A673 (cell line): ENCODE measurements at regions not wholly inside any gene's neighbourhood (a gene's known extent, or its start where the extent isn't known, plus 50 kb on each side); places are given as distances from the start of the nearest gene placed in this dataset.

Experiments used
- EZH2 ChIP-seq: fragments of 200-600 bp; sonication (generic); IDR thresholded peaks from 2 replicates; pipeline ENCODE4 v1.6.1; 2017; ENCODE audit warnings: borderline replicate concordance, low read depth, mild to moderate bottlenecking, mixed read lengths, antibody characterized with exemption, low read length; ENCODE audit not compliant: poor library complexity, severe bottlenecking
- TF ChIP-seq, protein P1 (sequence below): fragments of 300-800, 200-600 bp; sonication (generic); conservative IDR thresholded peaks from 2 replicates; pipeline ENCODE4 v1.5.1; 2017; ENCODE audit warnings: low read depth, mild to moderate bottlenecking, antibody characterized with exemption, low read length, moderate library complexity, mixed read lengths

DNA sequence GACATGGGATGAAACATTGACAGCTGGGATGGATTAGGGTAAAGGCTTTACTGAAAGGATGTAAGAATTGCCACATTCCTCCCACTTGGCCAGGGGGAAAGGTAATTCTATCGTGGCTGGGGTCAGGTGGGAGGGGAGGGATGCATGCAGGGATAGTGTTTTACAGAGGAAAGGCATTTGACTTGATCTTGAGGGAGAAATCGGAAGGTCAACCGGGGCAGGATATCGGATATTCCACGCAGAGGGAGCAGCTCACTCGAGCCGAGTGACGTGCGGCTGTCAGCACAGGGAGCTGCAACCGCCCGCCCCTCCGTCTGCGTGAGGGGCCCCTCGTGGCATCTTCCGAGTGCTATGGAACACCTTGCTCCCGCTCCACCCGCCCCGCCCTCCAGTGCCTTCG is 63.4 kb upstream of the ADAMTS2 start:
- TF ChIP-seq, protein P1, sequence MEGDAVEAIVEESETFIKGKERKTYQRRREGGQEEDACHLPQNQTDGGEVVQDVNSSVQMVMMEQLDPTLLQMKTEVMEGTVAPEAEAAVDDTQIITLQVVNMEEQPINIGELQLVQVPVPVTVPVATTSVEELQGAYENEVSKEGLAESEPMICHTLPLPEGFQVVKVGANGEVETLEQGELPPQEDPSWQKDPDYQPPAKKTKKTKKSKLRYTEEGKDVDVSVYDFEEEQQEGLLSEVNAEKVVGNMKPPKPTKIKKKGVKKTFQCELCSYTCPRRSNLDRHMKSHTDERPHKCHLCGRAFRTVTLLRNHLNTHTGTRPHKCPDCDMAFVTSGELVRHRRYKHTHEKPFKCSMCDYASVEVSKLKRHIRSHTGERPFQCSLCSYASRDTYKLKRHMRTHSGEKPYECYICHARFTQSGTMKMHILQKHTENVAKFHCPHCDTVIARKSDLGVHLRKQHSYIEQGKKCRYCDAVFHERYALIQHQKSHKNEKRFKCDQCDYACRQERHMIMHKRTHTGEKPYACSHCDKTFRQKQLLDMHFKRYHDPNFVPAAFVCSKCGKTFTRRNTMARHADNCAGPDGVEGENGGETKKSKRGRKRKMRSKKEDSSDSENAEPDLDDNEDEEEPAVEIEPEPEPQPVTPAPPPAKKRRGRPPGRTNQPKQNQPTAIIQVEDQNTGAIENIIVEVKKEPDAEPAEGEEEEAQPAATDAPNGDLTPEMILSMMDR = no peak
- TF ChIP-seq EZH2 = no peak
